DMS 273 (cell line): ENCODE measurements at regions not wholly inside any gene's neighbourhood (a gene's known extent, or its start where the extent isn't known, plus 50 kb on each side); places are given as distances from the start of the nearest gene placed in this dataset.

Experiments
- DNase-seq: peaks from one replicate; lab custom pipeline; 2025; ENCODE audit not compliant: unreplicated experiment; lab: John Stamatoyannopoulos, UW

- DNase-seq: no peak
These were observed 195.1 kb downstream of the MAGEB5 start for GRCh38 chrX:26411045-26411444.

- no peak for DNase-seq
These were observed 193.7 kb downstream of the MAGEB5 start for GRCh38 chrX:26409636-26410035.

- no peak for DNase-seq
These were observed 171.9 kb downstream of the MAGEB5 start for GRCh38 chrX:26387906-26388305.

- DNase-seq: no peak
These were observed 160.2 kb downstream of the MAGEB5 start for GRCh38 chrX:26376037-26376708.

- DNase-seq: no peak
These were observed 159.4 kb downstream of the MAGEB5 start for GRCh38 chrX:26375346-26375745.

- no peak for DNase-seq
These were observed 157.9 kb downstream of the MAGEB5 start for GRCh38 chrX:26373829-26374228.

- no peak for DNase-seq
These were observed 137.0 kb downstream of the MAGEB5 start for GRCh38 chrX:26352891-26353430.

GRCh38 chrX:26347171-26347570, 131.2 kb downstream of the MAGEB5 start:
- DNase-seq: no peak

- no peak for DNase-seq
These were observed 118.3 kb downstream of the MAGEB5 start for GRCh38 chrX:26334232-26334631.

GRCh38 chrX:26328608-26329319, 112.8 kb downstream of the MAGEB5 start:
- no peak for DNase-seq

- DNase-seq: no peak
These were observed 93.3 kb downstream of the MAGEB5 start for GRCh38 chrX:26309262-26309661.

- no peak for DNase-seq
These were observed 79.5 kb downstream of the MAGEB5 start for GRCh38 chrX:26295425-26295824.

GRCh38 chrX:26286836-26287235, 70.9 kb downstream of the MAGEB5 start:
- no peak for DNase-seq
